Neural cell (in vitro differentiated cells): ENCODE measurements at regions not wholly inside any gene's neighbourhood (a gene's known extent, or its start where the extent isn't known, plus 50 kb on each side); places are given as distances from the start of the nearest gene placed in this dataset.

ENCODE experiments used
- EP300 ChIP-seq: fragments of 450-650 bp; conservative IDR thresholded peaks from 2 replicates; pipeline ENCODE4 v1.6.1; 2014; ENCODE audit warnings: antibody characterized with exemption, mild to moderate bottlenecking, moderate library complexity; ENCODE audit not compliant: poor library complexity, severe bottlenecking
- EZH2 ChIP-seq: fragments of 200-600, 300-800 bp; shearing (Covaris generic), sonication (generic); IDR thresholded peaks from 2 replicates; pipeline ENCODE4 v1.6.1; 2014; ENCODE audit warnings: antibody characterized with exemption, low read length, borderline replicate concordance, mild to moderate bottlenecking; ENCODE audit not compliant: insufficient read depth, poor library complexity, severe bottlenecking
- MXI1 ChIP-seq: fragments of 450-650 bp; conservative IDR thresholded peaks from 2 replicates; pipeline ENCODE4 v1.6.1; 2014; ENCODE audit warnings: antibody characterized with exemption, mild to moderate bottlenecking; ENCODE audit not compliant: poor library complexity, severe bottlenecking
- POLR2AphosphoS5 ChIP-seq: IDR thresholded peaks from 2 replicates; pipeline ENCODE4 v1.6.1; 2012
- RAD21 ChIP-seq: fragments of 450-650 bp; conservative IDR thresholded peaks from 2 replicates; pipeline ENCODE4 v1.6.1; 2014; ENCODE audit warnings: antibody characterized with exemption, mild to moderate bottlenecking, moderate library complexity
- SMC3 ChIP-seq: fragments of 450-650 bp; conservative IDR thresholded peaks from 2 replicates; pipeline ENCODE4 v1.6.1; 2014; ENCODE audit warnings: antibody characterized with exemption, mild to moderate bottlenecking, moderate library complexity; ENCODE audit not compliant: poor library complexity
- TAF1 ChIP-seq: IDR thresholded peaks from 2 replicates; pipeline ENCODE4 v1.6.1; 2012; ENCODE audit warnings: low read depth
- TF ChIP-seq, protein P1 (sequence below): fragments of 450-650 bp; IDR thresholded peaks from 2 replicates; pipeline ENCODE4 v1.5.1; 2014; ENCODE audit warnings: antibody characterized with exemption, mild to moderate bottlenecking, moderate library complexity; ENCODE audit not compliant: poor library complexity, severe bottlenecking
- TF ChIP-seq, protein P2 (sequence below): IDR thresholded peaks from 2 replicates; pipeline ENCODE4 v1.6.1; 2012; ENCODE audit warnings: borderline replicate concordance

DNA sequence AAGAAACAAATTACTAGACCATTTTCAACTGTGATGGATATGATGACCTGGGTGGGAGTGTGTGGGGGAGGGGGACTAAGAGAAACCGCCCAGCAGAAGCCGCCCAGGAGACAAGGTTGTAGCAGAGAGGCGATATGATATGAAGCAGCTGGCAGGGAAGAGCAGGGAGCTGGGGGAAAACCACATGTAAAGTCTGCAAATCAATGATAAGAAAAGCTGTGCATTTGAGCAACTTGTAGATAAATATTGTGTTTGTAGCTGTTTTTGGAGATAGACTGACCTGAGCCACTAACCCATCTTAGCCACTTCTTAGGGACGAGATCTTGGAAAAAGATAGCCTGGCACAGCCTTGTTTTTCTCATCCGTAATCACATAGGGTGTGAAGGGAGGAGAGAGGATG is 252.6 kb downstream of the SEC23IP start:
- TF ChIP-seq EZH2 (no peak), EP300 (no peak), SMC3 (no peak), POLR2AphosphoS5 (no peak), TAF1 (no peak), RAD21 (no peak), MXI1 (no peak)
- TF ChIP-seq, protein P1, sequence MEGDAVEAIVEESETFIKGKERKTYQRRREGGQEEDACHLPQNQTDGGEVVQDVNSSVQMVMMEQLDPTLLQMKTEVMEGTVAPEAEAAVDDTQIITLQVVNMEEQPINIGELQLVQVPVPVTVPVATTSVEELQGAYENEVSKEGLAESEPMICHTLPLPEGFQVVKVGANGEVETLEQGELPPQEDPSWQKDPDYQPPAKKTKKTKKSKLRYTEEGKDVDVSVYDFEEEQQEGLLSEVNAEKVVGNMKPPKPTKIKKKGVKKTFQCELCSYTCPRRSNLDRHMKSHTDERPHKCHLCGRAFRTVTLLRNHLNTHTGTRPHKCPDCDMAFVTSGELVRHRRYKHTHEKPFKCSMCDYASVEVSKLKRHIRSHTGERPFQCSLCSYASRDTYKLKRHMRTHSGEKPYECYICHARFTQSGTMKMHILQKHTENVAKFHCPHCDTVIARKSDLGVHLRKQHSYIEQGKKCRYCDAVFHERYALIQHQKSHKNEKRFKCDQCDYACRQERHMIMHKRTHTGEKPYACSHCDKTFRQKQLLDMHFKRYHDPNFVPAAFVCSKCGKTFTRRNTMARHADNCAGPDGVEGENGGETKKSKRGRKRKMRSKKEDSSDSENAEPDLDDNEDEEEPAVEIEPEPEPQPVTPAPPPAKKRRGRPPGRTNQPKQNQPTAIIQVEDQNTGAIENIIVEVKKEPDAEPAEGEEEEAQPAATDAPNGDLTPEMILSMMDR, result no peak
- TF ChIP-seq, protein P2, sequence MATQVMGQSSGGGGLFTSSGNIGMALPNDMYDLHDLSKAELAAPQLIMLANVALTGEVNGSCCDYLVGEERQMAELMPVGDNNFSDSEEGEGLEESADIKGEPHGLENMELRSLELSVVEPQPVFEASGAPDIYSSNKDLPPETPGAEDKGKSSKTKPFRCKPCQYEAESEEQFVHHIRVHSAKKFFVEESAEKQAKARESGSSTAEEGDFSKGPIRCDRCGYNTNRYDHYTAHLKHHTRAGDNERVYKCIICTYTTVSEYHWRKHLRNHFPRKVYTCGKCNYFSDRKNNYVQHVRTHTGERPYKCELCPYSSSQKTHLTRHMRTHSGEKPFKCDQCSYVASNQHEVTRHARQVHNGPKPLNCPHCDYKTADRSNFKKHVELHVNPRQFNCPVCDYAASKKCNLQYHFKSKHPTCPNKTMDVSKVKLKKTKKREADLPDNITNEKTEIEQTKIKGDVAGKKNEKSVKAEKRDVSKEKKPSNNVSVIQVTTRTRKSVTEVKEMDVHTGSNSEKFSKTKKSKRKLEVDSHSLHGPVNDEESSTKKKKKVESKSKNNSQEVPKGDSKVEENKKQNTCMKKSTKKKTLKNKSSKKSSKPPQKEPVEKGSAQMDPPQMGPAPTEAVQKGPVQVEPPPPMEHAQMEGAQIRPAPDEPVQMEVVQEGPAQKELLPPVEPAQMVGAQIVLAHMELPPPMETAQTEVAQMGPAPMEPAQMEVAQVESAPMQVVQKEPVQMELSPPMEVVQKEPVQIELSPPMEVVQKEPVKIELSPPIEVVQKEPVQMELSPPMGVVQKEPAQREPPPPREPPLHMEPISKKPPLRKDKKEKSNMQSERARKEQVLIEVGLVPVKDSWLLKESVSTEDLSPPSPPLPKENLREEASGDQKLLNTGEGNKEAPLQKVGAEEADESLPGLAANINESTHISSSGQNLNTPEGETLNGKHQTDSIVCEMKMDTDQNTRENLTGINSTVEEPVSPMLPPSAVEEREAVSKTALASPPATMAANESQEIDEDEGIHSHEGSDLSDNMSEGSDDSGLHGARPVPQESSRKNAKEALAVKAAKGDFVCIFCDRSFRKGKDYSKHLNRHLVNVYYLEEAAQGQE, result no peak
